A549 (cell line): ENCODE measurements at regions not wholly inside any gene's neighbourhood (a gene's known extent, or its start where the extent isn't known, plus 50 kb on each side); places are given as distances from the start of the nearest gene placed in this dataset.

Source experiments
- POLR2AphosphoS2 ChIP-seq: conservative IDR thresholded peaks from 2 replicates; pipeline ENCODE4 v1.6.1; 2012; ENCODE audit warnings: low read length, improper control_type of control experiment, inconsistent platforms
- TF ChIP-seq, protein P1 (sequence below): fragments of >200 bp; sonication (Bioruptor Twin); formaldehyde crosslinking; IDR thresholded peaks from 3 replicates; pipeline ENCODE4 v1.5.1; 2016

DNA sequence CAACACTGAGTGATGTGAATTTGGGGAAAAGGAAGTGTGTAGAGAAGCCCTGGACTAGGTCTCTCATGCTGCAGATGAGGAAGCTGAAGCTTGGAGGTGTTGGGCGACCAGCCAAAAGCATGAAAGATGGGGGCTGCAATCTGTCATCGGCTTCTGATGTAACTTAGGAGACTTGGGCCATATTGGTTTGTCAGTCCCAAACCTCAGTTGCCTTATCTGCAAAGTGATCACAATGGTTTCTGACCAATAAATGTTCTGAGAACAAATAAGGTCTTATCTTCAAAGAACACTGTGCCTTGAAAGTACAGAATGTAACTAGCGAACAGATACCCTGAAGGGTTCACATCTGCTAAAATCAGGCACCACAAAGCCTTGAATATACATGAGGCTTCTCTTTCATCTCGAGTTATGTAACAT, 198.4 kb upstream of the NR3C1 start:
- TF ChIP-seq POLR2AphosphoS2: no peak
- TF ChIP-seq, protein P1, sequence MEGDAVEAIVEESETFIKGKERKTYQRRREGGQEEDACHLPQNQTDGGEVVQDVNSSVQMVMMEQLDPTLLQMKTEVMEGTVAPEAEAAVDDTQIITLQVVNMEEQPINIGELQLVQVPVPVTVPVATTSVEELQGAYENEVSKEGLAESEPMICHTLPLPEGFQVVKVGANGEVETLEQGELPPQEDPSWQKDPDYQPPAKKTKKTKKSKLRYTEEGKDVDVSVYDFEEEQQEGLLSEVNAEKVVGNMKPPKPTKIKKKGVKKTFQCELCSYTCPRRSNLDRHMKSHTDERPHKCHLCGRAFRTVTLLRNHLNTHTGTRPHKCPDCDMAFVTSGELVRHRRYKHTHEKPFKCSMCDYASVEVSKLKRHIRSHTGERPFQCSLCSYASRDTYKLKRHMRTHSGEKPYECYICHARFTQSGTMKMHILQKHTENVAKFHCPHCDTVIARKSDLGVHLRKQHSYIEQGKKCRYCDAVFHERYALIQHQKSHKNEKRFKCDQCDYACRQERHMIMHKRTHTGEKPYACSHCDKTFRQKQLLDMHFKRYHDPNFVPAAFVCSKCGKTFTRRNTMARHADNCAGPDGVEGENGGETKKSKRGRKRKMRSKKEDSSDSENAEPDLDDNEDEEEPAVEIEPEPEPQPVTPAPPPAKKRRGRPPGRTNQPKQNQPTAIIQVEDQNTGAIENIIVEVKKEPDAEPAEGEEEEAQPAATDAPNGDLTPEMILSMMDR: no peak
